Endothelial cell of umbilical vein (primary cell): ENCODE measurements at regions not wholly inside any gene's neighbourhood (a gene's known extent, or its start where the extent isn't known, plus 50 kb on each side); places are given as distances from the start of the nearest gene placed in this dataset.

Experiments used
- CTCF ChIP-seq, 2 donors: IDR thresholded peaks; 1 replicate in 1 of 2; 2 replicates in 1 of 2; pipeline ENCODE4 v1.5.1; 2011; ENCODE audit warnings: low read length in 2 of 2, mild to moderate bottlenecking in 2 of 2, moderate library complexity in 2 of 2, control low read depth in 1 of 2, inconsistent platforms in 1 of 2, low read depth in 1 of 2; ENCODE audit not compliant: insufficient read depth in 1 of 2; ENCODE audit errors: extremely low read depth in 1 of 2
- EZH2 ChIP-seq: IDR thresholded peaks from 2 replicates; pipeline ENCODE4 v1.6.1; 2012; ENCODE audit warnings: borderline replicate concordance, low read depth, mild to moderate bottlenecking, moderate library complexity, low read length, inconsistent platforms; ENCODE audit not compliant: severe bottlenecking
- FOS ChIP-seq: IDR thresholded peaks from 2 replicates; pipeline ENCODE4 v1.6.1; 2011; ENCODE audit warnings: mild to moderate bottlenecking, low read length, moderate library complexity, borderline replicate concordance; ENCODE audit not compliant: insufficient read depth
- JUN ChIP-seq: IDR thresholded peaks from 2 replicates; pipeline ENCODE4 v1.6.1; 2011; ENCODE audit warnings: borderline replicate concordance, low read depth; ENCODE audit not compliant: insufficient read length, insufficient read depth
- MAX ChIP-seq: IDR thresholded peaks from 2 replicates; pipeline ENCODE4 v1.6.1; 2011; ENCODE audit not compliant: insufficient read depth, insufficient read length
- POLR2A ChIP-seq: IDR thresholded peaks from 2 replicates; pipeline ENCODE4 v1.6.1; 2012; ENCODE audit warnings: low read depth, mild to moderate bottlenecking, control low read depth, low read length
- POLR2AphosphoS5 ChIP-seq: IDR thresholded peaks from 2 replicates; pipeline ENCODE4 v1.6.1; 2012; ENCODE audit warnings: low read depth, mild to moderate bottlenecking, control low read depth, low read length, moderate library complexity; ENCODE audit not compliant: insufficient read depth

- no peak for TF ChIP-seq CTCF (IDR thresholded peaks at IDR 0.05; ENCODE audit: extremely low read depth in 1 of 2, insufficient read depth in 1 of 2, low read depth in 1 of 2, low read length in 2 of 2)
- TF ChIP-seq POLR2AphosphoS5, result no peak
- no peak for TF ChIP-seq POLR2A
- TF ChIP-seq EZH2, result no peak
- TF ChIP-seq JUN, result no peak
- TF ChIP-seq MAX, result no peak
- TF ChIP-seq FOS, result no peak
Observed at GRCh38 chr6:156336733-156337132, 440.4 kb upstream of the ARID1B start.
